ENCODE measurements at regions not wholly inside any gene's neighbourhood (a gene's known extent, or its start where the extent isn't known, plus 50 kb on each side); places are given as distances from the start of the nearest gene placed in this dataset.
A peak's percentile ranks its signal among the peaks of the same experiment; 100 is the strongest.
"Not testable (repeated sequence)": the region's sequence is repeated elsewhere in the genome, so short reads cannot be mapped to it uniquely, and the experiment has no call there.

DNA sequence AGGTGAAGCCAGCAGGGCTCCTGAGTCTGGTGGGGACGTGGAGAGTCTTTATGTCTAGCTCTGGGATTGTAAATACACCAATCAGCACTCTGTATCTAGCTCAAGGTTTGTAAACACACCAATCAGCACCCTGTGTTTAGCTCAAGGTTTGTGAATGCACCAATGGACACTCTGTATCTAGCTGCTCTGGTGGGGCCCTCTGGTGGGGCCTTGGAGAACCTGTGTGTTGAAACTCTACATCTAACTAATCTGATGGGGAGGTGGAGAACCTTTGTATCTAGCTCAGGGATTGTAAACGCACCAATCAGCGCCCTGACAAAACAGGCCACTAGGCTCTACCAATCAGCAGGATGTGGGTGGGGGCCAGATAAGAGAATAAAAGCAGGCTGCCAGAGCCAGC lies 240.6 kb upstream of the PTGER4 start:
- TF ChIP-seq, protein P1, sequence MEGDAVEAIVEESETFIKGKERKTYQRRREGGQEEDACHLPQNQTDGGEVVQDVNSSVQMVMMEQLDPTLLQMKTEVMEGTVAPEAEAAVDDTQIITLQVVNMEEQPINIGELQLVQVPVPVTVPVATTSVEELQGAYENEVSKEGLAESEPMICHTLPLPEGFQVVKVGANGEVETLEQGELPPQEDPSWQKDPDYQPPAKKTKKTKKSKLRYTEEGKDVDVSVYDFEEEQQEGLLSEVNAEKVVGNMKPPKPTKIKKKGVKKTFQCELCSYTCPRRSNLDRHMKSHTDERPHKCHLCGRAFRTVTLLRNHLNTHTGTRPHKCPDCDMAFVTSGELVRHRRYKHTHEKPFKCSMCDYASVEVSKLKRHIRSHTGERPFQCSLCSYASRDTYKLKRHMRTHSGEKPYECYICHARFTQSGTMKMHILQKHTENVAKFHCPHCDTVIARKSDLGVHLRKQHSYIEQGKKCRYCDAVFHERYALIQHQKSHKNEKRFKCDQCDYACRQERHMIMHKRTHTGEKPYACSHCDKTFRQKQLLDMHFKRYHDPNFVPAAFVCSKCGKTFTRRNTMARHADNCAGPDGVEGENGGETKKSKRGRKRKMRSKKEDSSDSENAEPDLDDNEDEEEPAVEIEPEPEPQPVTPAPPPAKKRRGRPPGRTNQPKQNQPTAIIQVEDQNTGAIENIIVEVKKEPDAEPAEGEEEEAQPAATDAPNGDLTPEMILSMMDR (conservative IDR thresholded peaks at IDR 0.05; ENCODE audit: low read depth, low read length) = 0 out of 2 replicates have a peak, but pooled peaks have one; percentile 23
- not testable (repeated sequence) for TF ChIP-seq EZH2 (IDR thresholded peaks at IDR 0.05; ENCODE audit: borderline replicate concordance, low read depth, low read length, poor library complexity, severe bottlenecking)

Data from A673 (cell line).